ENCODE measurements at regions not wholly inside any gene's neighbourhood (a gene's known extent, or its start where the extent isn't known, plus 50 kb on each side); places are given as distances from the start of the nearest gene placed in this dataset.
"Not testable (repeated sequence)": the region's sequence is repeated elsewhere in the genome, so short reads cannot be mapped to it uniquely, and the experiment has no call there.

DNA sequence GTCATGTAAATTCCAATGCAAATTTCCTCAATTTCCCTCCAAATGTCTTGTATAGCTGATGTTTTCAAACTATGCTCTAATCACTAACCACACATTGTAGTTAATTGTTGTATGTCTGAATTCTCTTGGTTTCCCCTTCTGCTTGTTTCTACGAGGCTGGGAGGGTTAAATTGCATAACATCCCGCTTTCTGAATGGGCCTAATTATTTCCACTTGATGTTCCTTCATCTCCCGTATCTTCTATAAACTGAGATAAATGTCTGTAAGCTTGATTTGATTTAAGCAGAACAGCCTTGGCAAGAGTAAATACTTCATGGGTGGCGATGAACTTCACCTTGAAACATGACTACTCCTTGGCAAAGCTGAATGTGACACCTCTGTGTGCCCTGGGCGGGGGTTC lies 72.2 kb downstream of the SERINC2 start:
- no peak for DNase-seq

DNA sequence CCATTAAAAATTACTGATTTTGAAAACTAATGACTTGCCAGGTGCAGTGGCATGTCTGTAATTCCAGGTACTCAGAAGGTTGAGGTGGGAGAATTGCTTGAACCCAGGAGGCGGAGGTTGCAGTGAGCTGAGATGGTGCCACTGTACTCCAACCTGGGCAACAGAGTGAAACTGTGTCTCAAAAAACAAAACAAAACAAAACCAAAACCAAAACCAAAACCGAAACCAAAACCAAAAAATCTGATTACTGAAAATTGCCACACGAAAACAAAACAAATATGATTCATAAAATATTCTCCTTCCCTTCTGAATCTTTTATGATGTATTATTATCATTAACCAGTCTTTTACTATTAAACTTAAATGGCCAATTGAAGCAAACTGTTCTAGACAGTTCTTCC lies 74.1 kb downstream of the SERINC2 start:
- no peak for DNase-seq

DNA sequence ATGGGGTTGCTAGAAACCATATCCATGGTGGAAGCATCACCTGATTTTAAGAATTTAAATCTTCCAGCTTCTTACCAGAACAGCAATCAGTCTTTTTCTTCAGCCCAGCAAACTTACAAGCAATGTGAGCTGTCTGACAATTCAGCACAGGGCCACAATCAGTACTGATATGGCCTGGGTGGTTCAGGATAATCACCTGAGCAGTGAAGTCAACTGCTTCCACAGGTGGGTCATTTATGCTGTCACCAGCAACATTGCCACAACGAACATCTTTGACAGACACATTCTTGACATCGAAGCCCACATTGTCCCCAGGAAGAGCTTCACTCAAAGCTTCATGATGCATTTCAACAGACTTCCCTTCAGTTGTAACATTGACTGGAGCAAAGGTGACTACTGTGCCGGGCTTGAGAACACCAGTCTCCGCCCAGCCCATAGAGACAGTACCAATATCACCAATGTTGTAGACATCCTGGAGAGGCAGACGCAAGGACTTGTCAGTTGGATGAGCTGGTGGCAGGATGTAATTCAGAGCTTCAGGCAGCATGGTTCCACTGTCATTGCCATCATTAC lies 74.8 kb downstream of the SERINC2 start:
- DNase-seq, result no peak

DNA sequence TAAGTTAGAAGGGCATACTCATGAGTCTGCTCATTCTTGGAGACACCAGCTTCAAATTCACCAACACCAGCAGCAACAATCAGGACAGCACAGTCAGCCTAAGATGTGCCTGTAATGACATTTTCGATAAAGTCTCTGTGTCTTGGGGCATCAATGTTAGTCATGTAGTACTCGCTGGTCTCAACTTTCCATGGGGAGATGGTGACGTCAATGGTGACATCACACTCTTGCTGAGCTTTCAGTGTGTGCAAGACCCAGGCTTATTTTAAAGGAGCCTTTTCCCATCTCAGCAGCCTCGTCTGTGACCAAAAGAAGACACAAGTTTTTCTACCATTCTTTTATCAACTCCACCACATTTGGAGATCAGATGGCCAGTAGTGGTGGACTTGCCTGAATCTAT lies 75.5 kb downstream of the SERINC2 start:
- DNase-seq, result no peak

DNA sequence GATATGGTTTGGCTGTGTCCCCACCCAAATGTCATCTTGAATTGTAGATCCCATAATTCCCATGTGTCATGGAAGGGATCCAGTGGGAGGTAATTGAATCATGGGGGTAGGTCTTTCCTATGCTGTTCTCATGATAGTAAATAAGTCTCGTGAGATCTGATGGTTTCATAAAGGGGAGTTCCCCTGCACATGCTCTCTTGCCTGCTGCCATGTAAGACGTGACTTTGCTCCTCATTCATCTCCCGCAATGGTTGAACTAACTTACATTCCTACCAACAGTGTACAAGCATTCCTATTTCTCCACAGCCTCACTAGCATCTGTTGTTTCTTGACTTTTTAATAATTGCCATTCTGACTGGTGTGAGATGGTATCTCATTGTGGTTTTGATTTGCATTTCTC lies 76.6 kb downstream of the SERINC2 start:
- DNase-seq, result not testable (repeated sequence)

DNA sequence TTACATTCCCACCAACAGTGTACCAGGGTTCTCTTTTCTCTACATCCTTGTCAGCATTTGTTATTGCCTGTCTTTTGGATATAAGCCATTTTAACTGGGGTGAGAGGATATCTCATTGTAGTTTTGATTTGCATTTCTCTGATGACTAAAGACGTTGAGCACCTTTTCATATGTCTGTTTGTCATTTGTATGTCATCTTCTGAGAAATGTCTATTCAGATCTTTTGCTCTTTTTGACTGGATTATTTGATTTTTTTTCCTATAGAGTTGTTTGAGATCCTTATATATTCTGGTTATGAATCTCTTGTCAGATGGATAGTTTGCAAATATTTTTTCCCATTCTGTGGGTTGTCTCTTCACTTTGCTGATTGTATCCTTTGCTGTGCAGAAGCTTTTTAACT lies 77.6 kb downstream of the SERINC2 start:
- not testable (repeated sequence) for DNase-seq

DNA sequence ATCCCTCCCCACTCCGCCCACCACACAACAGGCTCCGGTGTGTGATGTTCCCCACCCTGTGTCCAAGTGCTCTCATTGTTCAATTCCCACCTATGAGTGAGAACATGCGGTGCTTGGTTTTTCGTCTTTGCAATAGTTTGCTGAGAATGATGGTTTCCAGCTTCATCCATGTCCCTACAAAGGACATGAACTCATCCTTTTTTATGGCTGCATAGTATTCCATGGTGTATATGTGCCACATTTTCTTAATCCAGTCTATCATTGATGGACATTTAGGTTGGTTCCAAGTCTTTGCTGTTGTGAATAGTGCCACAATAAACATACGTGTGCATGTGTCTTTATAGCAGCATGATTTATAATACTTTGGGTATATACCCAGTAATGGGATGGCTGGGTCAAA lies 81.0 kb upstream of the TINAGL1 start:
- not testable (repeated sequence) for DNase-seq

DNA sequence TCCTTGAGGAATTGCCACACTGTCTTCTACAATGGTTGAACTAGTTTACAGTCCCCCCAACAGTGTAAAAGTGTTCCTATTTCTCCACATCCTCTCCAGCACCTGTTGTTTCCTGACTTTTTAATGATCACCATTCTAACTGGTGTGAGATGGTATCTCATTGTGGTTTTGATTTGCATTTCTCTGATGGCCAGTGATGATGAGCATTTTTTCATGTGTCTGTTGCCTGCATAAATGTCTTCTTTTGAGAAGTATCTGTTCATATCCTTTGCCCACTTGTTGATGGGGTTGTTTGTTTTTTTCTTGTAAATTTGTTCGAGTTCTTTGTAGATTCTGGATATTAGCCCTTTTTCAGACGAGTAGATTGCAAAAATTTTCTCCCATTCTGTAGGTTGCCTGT lies 80.5 kb upstream of the TINAGL1 start:
- DNase-seq, result not testable (repeated sequence)

DNA sequence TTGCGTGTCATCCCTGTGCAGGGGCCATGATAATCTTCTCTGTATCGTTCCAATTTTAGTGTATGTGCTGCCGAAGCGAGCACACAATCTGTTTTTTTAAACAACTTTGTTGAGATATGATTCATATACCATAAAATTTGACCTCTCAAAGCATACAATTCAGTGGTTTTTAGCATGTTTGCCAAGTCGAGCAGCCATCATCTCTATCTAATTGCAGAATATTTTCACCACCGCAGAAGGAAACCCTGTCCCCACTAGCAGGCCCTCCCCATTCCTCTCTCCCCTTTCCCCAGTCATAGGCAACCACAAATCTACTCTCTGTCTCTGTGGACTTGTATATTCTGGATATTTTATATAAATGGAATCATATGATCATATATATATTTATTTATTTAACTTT lies 78.7 kb upstream of the TINAGL1 start:
- DNase-seq, result no peak

DNA sequence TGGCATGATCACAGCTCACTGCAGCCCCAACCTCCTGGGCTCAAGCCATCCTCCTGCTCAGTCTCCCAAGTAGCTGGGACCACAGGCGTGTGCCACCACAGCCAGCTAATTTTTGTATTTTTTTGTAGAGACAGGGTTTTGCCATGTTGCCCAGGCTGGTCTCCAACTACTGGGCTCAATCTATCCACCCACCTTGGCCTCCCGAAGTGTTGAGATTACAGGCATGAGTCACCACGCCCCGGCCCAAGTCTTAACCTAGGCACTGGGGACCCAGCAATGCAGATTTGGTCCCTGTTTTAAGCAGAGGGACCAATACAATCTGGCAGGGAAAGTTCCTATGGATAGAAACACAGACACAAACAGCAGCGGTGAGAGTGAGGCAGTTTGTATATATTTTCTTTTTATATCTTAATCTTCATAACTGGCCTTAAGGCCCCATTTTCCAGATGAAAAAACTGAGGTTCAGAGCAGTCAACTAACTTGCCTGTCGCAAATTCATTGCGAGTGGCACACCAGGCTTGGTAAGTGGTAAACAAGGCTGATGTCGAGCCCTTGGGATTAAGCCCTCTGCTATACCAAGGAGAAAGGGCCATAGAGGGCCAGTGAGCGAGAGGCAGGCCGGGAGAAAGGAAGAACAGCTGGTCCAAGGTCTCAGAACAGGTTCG lies 77.8 kb upstream of the TINAGL1 start:
- DNase-seq, result no peak

DNA sequence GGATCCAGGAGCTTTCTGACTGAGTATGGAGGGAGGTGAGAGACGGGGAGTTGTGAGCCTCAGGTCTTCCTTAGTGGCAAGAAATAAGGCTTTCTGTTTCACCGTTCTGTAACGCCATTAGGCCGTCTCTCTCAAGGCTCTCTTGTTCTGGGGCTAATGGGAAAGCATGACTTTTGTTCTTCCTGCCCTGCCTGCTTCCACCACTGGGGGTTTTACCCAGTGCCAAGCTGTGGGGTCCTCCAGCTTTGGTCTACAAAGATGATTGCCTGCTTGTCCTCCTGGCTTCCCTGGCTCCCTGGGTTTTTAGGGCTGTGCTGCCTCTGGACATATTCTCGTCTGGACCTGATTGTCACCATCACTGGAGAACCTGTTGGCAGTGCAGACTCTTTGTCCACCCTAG lies 74.8 kb upstream of the TINAGL1 start:
- DNase-seq, result no peak

DNA sequence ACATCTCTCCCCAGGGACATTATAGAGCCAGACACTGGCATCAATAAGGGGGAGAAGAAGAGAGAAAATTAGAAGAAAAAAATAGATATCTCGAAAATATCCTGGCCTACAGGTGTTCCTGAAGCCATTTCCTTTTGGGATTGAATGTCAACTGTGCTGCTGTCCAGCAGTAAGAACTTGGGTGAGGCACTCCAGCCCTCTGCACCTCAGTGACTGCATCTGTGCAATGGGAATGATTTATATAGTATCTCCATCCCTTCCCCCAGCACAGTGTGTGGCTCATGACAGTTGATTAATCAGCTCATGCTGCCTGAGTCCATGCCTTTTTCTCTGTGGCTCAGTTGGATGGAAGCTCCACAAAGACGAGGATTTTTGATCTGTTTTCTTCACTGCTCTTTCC lies 74.1 kb upstream of the TINAGL1 start:
- DNase-seq, result no peak

DNA sequence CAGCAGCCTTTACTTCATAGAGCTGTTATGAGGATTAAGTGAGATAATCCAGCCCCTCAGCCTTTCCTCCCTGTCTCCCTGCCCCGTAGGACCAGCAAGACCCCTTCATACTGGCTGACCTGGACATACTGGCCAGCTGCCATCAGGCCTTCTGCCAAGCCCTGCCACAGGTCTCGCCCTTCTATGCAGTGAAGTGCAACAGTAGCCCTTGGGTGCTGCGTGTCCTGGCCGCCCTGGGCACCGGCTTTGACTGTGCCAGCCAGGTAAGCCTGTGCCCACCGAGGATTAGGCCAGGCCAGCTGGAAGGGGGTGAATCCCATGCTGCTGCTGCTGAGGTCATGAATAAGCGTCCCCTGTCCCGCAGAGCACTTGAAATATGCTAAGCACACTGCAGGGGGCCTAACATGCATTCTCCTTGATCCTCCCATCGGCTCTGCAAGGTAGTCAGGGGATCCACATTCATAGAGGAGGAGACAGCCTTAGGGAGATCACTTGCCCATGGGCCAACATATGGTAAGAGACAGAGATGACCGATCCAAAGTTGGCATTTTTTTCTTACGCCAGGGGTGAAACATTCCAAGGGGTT lies 73.3 kb upstream of the TINAGL1 start:
- no peak for DNase-seq

DNA sequence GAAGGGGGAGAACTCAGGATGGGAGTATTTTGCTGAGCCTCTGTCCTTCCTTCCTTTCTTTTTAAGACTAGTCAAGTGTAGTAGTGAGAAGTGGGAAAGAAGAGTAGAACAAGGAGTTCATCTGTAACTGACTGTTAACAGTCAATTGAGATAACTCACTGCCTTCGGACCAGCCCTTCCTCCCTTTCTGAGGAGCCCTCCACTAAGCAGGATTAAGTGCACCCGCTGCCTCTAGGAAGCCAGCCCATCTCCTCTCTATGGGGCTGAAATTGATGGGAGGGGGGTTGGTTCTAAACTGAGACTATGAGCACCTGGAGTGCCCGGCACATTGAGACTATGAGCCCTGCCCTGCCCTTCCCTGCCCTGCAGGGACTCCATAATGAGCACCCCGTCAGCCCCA lies 72.7 kb upstream of the TINAGL1 start:
- no peak for DNase-seq

DNA sequence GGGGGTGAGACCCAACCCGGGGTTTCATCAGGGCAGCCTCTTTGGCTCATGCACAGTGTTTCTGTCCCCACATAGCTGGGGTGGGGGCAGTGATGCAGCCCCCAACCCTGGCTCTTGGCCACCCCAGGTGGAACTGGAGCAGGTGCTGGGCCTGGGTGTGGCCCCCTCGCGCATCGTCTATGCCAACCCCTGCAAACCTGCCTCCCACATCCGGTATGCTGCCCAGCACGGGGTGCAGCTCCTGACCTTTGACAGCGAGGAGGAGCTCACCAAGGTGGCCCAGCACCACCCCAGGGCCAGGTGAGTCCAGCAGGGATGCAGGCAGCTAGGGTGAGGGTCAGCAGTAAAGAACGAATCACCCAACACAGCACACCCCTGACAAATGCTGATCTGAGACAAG lies 72.3 kb upstream of the TINAGL1 start:
- no peak for DNase-seq

DNA sequence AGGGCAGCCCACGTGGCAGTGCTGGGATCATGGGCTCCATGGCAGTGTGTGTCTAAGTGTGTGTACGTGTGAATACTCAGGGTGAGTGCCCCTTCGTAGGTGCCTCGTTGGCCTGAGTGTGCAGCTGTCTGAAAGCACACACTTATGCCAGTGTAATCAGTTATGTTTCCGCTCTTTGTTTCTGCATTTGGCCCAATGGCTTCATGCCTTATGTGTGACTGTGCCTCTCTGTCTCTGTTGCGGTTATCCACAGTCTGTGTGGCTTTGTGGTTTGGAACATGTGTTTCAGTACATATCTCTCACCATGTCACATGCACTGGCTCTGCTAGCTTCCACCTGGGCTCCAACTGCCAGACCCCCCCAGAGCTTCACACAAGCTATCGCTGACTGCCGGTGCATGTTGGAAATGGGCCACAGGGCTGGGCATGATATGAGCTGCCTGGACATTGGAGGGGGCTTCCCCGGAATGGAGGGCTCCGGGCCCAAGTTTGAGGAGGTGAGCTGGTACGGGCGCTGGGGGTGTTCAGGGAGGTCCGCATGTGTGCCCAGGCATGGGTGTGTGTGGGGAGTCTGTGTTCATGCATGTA lies 70.3 kb upstream of the TINAGL1 start:
- peak; percentile 49 for DNase-seq

DNA sequence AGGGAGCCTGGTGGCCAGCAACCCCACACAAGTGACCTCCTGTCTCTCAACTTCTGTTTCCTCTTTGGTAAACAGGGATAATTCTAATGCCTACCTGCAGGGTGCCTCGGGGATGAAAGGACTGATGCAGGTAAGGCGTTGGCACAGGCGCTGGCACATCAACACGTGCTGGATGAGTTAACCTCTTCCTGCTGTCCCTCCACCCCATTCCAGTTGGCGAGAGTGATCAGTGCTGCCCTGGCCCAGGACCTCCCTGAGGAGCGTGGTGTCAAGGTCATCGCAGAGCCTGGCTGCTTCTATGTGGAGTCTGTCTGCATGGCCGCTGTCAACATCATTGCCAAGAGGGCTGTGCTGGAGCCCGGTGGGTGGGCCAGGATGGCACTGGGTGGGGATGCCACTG lies 69.1 kb upstream of the TINAGL1 start:
- DNase-seq, result no peak

DNA sequence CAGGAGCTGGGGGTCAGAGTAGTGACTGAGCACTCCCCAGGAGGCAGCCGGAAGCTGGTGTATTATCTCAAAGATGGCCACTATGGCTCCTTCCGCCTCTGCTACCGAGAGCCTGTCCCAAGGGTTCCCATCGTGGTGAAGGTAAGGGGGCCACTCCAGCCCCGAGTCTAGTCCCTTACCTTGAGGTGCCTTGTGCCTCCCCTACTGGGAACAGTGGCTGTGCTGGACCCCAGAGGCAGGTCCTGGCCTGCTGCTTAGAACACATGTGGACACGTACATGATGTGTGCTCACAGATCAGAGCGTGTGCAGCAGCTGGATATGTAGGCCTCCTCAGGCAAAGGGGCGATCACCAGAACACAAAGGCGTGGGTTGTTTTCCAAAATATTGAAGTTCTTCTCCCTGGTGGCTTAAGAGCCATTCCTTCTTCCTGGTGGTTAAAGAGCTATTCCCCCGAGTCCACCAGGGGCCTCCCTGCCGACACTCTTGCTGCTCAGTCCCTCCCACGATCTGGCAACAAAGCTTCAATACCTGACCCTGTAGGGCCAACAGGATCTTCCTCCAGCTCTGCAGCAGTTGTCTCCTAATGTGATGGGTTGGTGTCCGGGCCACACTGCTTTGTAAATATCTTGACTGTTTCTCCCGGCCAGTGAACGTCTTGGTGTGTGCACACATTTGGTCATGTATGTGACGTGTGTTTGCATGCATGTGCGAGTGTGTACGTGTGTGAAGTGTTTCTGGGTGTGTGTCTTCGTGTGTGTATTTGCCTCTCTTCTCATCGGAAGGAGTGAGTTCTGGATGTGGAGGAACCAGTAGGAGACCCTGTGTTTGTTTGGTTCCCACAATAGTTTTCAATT lies 68.4 kb upstream of the TINAGL1 start:
- no peak for DNase-seq

DNA sequence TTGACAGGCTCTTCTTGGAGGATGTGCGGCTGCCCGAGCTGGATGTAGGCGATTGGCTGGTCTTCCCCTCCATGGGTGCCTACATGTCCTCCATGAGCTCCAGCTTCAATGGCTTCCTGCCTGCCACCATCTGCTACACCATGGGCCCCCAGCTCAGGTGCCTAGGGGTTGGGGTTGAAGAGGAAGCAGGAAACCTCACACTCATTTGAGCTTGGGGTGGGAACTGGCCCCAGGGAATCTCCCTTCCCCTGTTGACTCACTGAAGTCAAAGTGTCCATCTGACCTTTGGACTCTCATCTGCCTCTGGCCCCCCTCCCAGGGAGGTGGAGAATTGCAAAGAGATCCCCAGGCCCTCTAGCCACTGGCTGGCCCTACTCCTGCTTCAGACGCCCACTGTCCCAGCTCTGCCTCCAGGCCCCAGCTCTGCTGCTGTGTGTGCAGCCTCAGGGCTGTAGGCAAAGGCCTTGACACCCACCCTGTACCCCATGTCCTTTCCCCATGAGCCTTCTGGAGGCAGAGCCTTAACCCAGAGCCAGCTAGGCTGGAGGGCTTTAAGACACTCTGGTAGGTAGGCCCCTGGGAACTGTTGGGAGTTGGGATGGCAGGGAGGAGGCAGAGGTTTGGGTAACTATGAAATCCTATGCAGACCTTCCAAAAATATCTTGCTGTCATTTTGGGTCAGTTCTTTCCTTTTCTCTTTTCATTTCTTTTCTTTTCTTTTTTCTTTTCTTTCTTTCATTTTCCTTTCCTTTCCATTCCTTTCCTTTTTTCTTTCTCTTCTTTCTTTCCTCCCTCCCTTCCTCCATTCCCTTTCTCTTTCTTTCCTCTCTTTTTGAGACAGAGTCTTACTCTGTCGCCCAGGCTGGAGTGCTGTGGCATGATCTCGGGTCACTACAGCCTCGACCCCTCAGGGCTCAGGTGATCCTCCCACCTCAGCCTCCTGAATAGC lies 66.9 kb upstream of the TINAGL1 start:
- no peak for DNase-seq

DNA sequence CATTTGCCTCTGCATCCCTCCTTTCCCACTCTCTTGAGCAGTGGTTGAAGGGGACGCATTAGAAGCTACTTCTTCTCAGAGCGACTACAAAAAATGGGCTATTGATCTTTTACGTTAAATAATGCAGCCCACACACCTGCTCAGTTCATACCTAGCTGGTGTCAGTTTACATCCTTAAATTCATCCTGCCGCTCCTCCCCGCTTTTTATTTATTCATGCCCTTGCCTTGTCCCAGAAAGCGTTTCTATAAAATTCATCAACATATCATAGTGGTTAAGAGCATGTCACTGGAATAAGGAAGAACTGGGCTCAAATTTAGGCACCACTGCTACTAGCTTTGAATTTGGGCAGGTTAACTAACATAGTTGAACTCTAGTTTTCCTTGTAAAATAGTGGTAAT lies 66.0 kb upstream of the TINAGL1 start:
- no peak for DNase-seq

DNA sequence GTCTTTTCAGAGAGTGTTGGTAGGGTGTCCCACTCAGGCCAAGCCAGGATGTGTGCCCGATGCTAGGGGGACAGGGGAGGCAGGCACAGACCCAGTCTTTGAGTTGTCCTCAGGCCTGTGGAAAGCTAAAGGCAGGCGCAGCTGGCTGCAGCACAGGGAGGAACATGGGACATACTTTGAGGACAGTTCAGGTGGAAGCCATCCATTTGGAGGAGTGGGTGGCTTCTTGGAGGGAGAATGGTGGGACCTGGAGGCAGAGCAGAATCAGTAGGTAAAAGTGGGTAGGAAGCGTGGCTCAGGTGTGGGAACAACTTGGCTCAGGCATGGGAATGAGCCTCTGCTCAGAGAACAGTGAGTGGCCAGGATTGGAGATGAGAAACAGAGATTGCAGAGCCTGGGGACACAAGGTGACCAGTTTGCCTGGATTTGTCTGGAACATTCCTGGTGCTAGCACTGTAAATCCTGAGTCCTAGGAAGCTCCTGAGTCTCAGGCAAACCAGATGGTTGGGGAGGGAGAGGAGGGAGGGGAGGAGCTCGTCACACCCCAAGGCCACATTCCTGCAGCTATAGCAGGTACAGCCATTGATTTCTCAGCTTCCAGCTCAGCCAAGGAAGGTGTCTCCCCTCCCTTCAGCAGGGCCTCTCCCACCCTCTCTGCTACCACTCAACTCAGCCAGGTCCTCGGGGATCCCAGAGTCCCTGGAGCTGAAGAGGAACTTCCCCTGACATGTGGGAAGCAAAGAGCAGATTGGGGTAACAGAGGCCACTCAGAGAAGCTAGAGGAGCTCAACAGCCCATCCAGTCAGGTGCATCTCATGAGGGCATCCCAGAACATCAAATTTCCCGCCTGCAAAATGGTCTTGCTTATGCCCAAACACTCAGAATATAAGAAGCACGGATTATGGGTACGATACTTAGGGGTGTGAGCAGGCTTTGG lies 65.2 kb upstream of the TINAGL1 start:
- DNase-seq, result no peak

Measured in activated CD4-positive, alpha-beta T cell treated with anti-CD3 and anti-CD28 coated beads for 48 hours (primary cell).